Caki2 (cell line): ENCODE measurements at regions not wholly inside any gene's neighbourhood (a gene's known extent, or its start where the extent isn't known, plus 50 kb on each side); places are given as distances from the start of the nearest gene placed in this dataset.

Source experiments
- DNase-seq: peaks from one replicate; pipeline ENCODE4 v3.0.0-alpha.2; 2015; ENCODE audit warnings: low read depth
- in situ Hi-C: cut with HindIII; loops from 2 replicates; pipeline ENCODE4 v1.10.0; 2016; ENCODE audit warnings: low sequenced_read_pairs, low pct_unique_long_range_greater_than_20kb, mixed read lengths

DNA sequence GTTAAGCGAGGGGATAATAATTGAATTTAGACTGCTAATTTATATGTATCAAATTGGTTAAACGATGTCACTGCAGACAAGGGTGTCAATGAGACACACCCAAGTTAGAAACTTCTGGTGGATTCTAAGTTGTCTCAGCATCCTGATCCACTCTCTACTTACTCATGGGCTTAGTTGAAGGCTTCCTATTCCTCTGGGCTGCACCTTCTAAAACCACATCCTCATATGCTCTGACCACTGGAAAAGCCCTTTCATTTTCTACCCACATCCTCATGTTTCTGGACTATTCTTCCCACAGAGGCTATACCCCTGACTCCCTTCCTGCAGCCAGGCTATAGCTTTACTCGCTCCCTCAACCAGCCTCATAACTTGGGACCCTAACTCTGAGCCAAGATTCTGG lies 493.8 kb downstream of the VRK1 start:
- in situ Hi-C loops = no loop called here
- no peak for DNase-seq

DNA sequence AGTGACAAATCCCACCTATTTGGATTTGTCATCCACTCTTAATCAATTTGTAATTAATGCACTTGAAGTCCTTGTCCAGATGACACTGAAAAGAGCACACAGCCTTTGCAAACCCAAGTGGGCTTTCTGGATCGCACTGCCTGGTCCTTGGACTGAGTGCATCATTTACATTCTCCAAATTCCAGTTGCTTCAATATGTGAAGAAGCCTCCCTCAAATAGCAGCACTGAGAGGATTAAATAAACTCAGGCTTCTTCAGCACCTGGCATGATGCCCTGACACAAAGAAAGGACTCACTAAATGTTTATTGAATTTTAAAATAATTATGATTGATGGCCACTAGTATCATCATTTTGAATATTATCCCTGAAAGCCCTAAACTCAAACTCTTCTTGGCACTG lies 496.5 kb downstream of the VRK1 start:
- in situ Hi-C loops = no loop called here

DNA sequence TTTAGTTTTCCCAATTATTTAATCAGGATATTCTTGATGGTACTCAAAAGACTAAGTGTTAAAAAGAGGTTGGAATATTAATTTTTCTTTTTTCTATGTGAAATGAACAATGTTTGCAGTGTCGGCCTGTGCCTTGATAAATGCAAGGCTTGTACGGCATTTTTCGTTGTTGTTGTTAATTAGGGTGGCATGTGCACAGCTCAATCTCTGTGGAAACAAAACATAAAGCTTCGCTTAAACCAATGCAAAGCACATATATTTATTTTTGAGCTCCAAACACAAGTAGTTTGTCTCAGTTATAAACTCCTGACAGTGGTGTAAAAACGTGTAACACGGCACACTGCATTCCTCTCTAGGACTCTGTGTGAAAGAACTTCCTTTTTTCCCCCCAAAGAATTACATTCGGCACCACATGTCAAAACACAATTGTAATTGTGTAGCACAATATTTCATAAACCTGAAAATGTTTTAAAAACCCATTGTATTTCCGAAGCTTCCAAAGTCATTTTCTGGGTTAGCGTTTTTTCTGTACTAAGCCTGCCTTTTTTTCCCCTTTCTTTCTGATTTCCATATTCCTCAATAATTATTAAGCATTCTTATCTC lies 498.0 kb downstream of the VRK1 start:
- in situ Hi-C loops = no loop called here
- DNase-seq = no peak

More for the DNA sequence above, 496.5 kb downstream of the VRK1 start:
- no peak for DNase-seq

DNA sequence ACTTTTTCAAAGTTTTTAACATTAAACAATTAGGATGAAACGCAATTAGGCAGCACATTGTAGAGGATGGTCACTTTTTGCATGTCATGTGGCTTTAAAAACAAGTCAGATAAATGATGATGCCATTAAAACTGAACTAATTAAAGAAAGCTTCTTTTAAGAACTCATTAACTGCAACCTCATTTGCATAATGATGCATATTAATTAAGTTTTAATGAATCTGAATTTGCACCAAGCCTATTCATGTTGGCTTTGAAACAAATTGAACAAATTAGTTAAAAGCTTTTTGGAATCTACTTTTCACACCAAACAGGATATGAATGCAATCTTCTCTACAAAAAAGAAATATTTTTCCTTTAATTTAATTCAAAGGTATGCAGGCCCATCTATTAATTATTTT lies 499.0 kb downstream of the VRK1 start:
- in situ Hi-C loops = no loop called here
- no peak for DNase-seq

DNA sequence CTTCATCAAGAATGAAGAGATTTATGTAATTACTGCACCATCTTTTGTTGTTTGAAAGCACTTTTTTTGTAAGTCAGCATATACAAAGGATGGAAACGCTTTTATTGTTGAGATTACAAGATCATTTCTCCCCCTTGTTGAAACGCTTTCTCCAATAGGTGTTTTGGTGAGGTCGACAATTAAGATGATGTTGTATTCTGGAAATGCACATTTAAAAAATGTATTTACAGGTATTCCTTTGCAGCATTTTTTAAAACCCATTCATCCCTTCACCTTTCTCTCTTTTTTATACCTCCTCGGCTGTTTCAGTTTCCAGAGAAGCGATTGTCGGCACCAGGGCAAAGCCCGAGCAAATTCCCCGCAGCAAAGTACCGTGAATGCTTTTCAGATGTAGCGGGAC lies 499.9 kb downstream of the VRK1 start:
- DNase-seq = no peak
- in situ Hi-C loops = no loop called here

DNA sequence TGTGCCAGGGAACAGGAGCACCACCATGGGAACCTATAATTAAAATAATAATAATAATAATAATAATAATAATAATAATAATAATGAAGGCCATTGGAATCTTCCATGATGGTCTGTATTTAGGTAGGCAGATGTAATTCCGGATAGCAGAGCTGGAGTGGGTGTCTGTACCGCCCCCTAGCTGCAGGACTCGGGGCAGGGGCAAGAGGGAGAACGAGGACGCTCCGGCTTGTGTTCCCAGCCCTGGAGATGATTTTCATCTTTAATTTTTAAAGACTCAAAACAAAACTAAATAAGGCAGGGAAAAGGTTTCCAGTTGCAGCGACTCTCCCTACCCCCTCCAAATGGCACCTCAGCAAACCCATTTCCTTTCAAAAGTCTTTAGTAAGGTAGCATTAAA lies 501.1 kb downstream of the VRK1 start:
- DNase-seq = no peak
- in situ Hi-C loops = no loop called here

DNA sequence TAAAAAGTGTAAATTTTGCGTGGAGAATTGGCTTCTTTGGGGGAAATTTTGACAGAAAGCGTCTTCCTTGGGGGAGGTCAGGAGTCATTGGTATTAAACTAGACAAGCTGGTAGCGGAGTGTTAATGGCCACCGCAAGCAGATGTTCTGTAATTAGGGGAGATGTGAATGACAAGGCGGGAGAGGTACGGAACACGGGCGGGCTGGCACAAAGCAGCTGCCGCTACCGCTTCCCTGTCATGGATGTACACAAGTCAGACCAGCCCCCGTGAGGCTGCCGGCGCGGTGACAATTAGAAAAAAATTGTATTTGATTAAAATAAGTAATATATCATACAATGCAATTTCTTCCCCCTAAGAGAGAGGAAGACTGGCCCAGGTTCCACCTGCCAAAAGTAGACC lies 501.6 kb downstream of the VRK1 start:
- no peak for DNase-seq
- in situ Hi-C loops = no loop called here

DNA sequence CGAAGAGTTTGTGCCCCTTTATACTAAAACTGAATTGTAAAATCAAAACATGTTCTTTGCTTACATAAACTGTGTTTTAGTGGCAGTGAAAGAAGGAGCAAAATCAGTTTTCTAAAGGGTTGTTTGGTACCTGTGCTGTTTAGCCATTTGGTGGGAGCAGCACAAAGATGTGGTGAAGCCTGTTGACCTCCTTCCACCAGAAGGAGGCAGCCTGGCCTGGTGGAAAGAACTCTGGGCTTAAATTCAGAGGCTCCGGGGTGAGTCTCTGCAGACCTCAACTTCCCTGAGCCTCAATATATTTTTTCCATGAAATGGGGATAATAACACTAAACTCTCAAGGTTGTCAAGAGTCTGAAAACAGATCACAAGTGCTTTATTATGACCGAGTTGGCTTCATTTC lies 502.5 kb downstream of the VRK1 start:
- no peak for DNase-seq
- in situ Hi-C loops = no loop called here

DNA sequence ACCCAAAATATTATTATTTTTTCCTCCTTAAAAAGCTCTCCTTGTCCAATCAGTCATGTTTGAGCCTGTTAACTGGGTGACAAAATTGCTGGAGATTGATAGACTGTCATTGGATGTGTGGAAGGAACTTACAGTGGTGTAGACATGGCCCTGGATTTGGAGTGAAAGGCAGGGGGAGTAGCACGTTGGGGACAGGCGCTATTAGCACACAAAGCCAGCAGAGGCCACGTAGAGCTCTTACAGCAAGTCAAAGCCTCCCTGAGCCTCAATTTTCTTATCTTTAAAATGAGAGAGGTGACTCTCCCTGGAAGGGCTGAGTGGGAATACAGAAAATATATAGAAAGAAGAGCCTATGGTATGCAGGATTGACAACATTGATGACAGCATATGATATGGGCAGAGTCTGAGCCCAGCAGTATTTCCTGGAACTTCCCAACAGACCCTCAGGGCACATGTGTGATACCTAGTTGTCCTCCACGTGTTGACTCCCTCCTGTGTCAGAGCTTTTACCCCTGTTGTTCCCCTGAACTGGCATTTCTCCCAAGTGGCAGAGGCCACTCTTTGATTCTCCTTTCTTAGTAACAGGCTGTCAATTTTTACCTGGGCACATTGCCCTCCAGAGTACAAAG lies 504.9 kb downstream of the VRK1 start:
- in situ Hi-C loops = no loop called here
- DNase-seq = no peak

DNA sequence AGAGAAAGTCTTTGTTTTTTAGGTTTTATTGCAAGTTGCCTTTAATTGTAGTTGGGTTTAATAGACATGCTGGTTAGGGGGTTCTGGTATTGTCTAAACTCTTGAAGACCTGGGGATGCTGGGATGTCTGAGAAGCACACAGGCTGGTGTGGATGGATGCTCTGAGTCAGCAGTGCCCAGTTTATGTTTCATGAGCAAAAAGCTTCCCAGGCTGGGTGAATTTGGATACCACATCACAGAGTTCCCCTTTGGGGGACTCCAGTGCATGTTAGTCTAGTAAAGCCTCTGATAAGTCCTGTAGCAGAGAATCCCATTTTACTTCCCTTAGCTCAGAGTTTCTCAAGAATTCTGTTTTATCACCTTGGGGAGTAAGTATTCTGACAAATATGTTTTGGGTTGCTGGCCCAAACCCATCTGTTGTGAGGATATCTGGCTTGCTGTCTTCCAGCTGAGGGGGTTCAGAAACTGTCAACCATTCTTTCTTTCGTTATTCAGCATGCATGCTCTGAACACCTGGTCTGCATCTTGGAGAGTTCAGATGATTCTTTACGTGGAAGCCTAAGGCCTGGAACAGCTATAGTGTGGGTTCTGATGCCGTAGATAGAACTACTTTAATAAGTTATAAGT lies 509.1 kb downstream of the VRK1 start:
- DNase-seq = no peak
- in situ Hi-C loops = no loop called here

DNA sequence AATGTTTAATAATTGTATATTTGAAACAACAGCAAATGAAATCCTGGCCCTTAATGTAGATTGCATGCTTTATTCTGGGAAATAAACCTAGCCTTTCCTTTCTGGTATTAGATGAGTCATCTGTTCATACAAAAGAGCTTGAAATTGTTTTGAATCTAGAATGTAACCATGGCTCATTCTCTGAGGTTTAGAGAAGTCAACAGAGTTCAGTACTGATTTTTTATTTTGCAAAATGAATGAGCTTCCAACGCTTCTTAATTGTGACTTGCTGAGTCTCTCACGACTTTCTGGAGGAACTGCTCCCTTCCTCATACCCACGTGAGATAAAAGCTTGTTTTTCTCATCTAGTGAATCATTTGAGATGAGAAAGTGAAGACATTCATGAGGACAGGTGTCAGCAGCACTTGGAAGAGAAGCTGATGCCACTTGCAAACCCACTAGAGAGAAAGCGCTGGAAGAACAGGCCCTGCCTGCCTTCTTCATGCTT lies 509.6 kb downstream of the VRK1 start:
- in situ Hi-C loops = no loop called here
- DNase-seq = no peak

DNA sequence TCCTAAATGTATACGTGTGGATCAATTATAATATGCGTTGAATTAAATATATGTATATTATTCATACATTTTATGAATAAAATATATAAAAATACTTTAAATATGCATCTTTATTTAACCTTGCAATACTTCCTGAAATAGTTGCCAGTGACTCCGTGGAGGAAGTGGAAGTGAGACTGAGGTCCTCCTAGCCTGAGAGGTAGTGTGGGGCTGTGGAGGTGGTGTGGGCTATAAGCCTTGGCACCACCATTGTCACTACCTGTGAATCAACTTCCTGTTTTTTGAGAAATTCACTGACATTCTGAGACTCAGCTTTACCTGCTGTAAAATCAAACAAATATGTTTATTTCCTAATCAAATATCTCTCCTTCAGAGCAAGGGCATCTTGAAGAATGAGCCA lies 514.2 kb downstream of the VRK1 start:
- in situ Hi-C loops = no loop called here
- DNase-seq = no peak

DNA sequence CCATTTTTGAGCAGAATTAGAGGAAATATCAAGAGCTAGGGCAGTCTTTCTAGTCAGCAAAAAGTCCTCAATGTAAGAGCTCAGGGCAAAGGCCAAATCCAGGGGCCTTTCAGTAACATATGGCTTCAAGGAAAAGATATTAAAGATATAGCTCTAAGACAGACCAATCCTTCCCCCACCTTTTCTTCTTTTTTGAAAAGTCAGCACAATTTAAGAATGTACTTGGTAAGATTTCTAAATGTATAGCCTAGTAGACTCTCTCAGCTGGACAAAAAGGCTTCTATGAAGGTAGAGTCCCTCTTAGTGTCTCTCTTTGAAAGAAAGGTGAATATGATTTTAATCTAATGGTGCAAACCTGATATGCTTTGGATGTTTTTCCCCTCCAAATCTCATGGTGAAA lies 515.7 kb downstream of the VRK1 start:
- in situ Hi-C loops = no loop called here

DNA sequence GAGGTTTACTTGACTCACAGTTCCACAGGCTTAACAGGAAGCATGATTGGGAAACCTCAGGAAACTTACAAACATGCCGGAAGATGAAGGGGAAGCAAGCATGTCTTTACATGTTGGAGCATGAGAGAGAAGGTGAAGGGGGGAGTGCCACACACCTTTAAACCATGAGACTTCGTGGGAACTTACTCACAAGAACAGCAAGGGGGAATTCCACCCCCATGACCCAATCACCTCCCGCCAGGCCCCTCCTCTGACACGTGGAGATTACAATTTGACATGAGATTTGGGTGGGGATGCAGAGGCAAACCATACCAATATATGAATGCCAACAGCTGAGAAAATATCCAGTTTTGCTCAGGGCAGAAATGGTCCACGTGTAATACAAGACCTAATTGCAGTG lies 518.6 kb downstream of the VRK1 start:
- no peak for DNase-seq
- in situ Hi-C loops = no loop called here

More for the DNA sequence above, 515.7 kb downstream of the VRK1 start:
- no peak for DNase-seq

DNA sequence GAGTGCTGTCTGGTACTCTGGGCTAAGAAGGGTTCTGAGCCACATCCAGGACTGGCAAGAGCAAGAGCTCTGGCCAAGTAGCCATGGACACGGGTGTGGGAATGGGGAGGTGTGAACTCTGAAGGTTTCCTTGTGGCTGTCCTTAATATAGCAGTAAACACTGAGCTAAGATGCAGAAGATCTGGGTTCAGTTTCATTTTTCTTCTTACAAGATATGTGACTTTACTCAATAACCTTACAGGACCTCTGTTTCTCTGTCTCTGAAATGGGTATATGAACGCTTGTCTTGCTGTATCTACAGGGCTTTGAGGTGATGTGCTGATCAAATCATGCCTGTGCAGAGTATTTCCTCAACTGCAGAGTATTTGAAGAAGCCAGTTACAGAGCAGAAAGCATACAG lies 521.2 kb downstream of the VRK1 start:
- in situ Hi-C loops = no loop called here

DNA sequence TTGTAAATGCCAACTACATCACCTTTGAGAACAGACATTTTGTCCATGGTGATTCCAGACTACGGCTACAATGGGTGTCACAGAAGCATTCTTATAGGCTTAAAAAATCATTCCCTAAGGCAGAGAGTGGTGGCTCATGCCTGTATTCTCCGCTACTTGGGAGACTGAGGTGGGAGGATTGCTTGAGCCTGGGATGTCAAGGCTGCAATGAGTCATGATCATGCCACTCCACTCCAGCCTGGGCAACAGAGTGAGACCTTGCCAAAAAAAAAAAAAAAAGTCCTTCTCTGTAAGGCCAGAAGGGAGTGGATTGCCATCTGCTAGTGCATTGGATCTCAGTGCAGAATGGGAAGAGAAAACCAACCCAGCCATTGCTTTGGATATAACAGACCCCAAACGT lies 522.5 kb downstream of the VRK1 start:
- in situ Hi-C loops = no loop called here
- DNase-seq = peak; percentile 29

More for the DNA sequence above, 521.2 kb downstream of the VRK1 start:
- DNase-seq = no peak

DNA sequence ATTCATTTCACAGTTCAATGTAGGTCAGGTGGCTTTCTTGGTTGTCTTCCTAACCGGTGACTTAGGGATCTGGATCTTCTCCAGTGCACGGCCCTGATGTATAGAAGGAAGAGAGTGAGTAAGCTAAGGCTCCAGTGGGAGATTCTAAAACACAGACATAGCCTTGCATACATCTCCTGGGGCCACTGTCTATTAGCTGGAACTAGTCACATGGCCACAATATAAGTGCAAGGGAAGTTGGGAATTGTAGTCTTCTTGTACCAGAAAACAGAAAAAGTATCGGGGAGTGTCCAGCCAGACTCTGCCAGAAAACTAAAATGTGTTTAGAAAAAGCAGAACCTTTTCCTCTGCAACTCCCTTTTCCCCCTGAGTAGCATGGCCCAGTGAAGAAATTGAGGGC lies 531.6 kb downstream of the VRK1 start:
- in situ Hi-C loops = no loop called here
- no peak for DNase-seq

DNA sequence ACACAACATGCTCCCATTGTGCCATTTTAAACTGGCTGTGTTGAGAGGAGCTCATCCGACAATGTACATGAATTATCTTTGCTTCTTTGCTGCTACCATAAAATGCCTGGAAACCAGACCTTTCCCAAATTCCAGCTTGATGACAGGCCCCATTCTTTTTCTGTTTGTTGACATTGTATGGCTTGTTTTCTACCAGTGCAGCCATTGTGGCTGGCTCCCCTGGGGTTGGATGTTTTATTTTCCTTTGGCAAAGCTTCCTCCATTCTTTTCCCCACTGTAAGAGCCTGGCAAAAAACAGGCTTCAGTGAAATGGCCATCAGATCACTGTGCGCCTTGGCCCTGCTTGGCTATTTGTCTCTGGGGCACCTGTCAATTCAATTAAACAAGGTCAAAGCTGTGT lies 532.5 kb downstream of the VRK1 start:
- no peak for DNase-seq
- in situ Hi-C loops = no loop called here

DNA sequence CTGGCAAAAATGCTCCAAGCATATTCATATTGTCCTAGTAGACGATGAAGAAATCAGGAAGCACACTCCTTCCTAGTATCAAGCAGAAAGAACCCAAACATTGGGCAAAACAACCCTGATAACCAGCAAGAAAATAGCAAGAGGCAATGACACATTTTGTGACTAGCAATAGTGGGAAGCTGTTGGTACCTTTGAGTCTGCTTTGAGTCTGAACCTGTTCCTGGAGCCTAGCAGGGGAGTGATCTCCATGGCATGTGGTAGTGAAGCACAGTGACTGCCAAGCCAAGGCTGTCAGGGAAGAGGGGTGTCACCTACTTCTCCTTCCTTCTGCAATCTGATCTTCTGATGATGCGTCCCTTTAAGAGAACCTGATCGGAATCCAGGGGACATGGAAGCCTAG lies 533.9 kb downstream of the VRK1 start:
- DNase-seq = no peak
- in situ Hi-C loops = no loop called here

DNA sequence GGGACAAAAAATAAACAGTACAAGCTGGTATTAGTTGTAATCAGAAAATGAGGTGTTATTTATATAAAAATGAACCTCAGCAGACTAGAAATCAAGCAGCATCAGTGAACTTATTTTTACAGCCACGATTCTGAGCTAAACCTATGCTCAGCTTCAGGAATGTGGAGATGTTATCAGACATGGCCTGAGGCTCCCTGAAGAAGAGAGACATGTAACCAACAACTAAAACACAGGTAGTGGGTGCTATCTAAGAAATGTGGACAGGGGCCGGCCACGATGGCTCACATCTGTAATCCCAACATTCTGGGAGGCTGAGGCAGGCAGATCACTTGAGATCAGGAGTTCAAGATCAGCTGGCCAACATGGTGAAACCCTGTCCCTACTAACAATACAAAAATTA lies 534.3 kb downstream of the VRK1 start:
- in situ Hi-C loops = no loop called here
- DNase-seq = no peak
